Effector memory CD8-positive, alpha-beta T cell (primary cell): ENCODE measurements at regions not wholly inside any gene's neighbourhood (a gene's known extent, or its start where the extent isn't known, plus 50 kb on each side); places are given as distances from the start of the nearest gene placed in this dataset.

Source experiments
- ATAC-seq: fragments of 150-1000 bp; cut with Tn5 transposase; replicated peaks from 2 replicates; pipeline ENCODE4 v1.10.0; 2021; ENCODE audit warnings: mild to moderate bottlenecking, moderate library complexity
- DNase-seq, 3 experiments: peaks; one replicate each; pipeline ENCODE4 v3.0.0; 2021
- H3K27ac Mint-ChIP-seq, 2 donors: one replicate each; pipeline ENCODE4 v1.8.0; 2022; ENCODE audit warnings: mild to moderate bottlenecking in 2 of 2, mixed read lengths in 2 of 2, moderate library complexity in 2 of 2
- H3K27me3 Mint-ChIP-seq, 2 donors: one replicate each; pipeline ENCODE4 v1.8.0; 2022; ENCODE audit warnings: mixed read lengths in 2 of 2
- H3K36me3 Mint-ChIP-seq: one replicate; pipeline ENCODE4 v1.8.0; 2022; ENCODE audit warnings: mild to moderate bottlenecking, moderate library complexity, mixed read lengths; ENCODE audit not compliant: insufficient read depth
- H3K4me1 Mint-ChIP-seq, 2 donors: one replicate each; pipeline ENCODE4 v1.8.0; 2022; ENCODE audit warnings: low read depth in 2 of 2, mixed read lengths in 2 of 2
- H3K4me3 Mint-ChIP-seq, 2 donors: one replicate each; pipeline ENCODE4 v1.8.0; 2022; ENCODE audit warnings: mild to moderate bottlenecking in 2 of 2, mixed read lengths in 2 of 2, moderate library complexity in 2 of 2
- H3K9me3 Mint-ChIP-seq, 2 donors: one replicate each; pipeline ENCODE4 v1.8.0; 2022; ENCODE audit warnings: mixed read lengths in 2 of 2

GRCh38 chr2:146321175-146321574 lies 1523.7 kb upstream of the ACVR2A start:
- ATAC-seq (no peak), DNase-seq (no peak)
- Mint-ChIP-seq H3K4me1 (no peaks in the 10 kb centered on the region), H3K27ac (no peak overlapping the region), H3K4me3 (no peak overlapping the region), H3K36me3 (no peaks in the 10 kb centered on the region), H3K27me3 (no peaks in the 10 kb centered on the region), H3K9me3 (peaks cover 5 to 7% of the 10 kb centered on the region in 2 donors)

- Mint-ChIP-seq H3K36me3 (no peaks in the 10 kb centered on the region), H3K27ac (no peak overlapping the region), H3K27me3 (no peaks in the 10 kb centered on the region), H3K4me3 (no peak overlapping the region), H3K9me3 (peaks cover 5 to 7% of the 10 kb centered on the region in 2 donors), H3K4me1 (no peaks in the 10 kb centered on the region)
- DNase-seq (no peak), ATAC-seq (no peak)
Measured at GRCh38 chr2:146317959-146318358, 1526.9 kb upstream of the ACVR2A start.

- H3K9me3 Mint-ChIP-seq, result no peaks in the 10 kb centered on the region
- H3K36me3 Mint-ChIP-seq, result no peaks in the 10 kb centered on the region
- no peaks in the 10 kb centered on the region for H3K4me1 Mint-ChIP-seq
- H3K27ac Mint-ChIP-seq, result no peak overlapping the region
- no peak for ATAC-seq
- H3K27me3 Mint-ChIP-seq, result no peaks in the 10 kb centered on the region
- no peak for DNase-seq
- H3K4me3 Mint-ChIP-seq, result no peak overlapping the region
Measured at GRCh38 chr2:146312899-146313298, 1531.9 kb upstream of the ACVR2A start.

DNA sequence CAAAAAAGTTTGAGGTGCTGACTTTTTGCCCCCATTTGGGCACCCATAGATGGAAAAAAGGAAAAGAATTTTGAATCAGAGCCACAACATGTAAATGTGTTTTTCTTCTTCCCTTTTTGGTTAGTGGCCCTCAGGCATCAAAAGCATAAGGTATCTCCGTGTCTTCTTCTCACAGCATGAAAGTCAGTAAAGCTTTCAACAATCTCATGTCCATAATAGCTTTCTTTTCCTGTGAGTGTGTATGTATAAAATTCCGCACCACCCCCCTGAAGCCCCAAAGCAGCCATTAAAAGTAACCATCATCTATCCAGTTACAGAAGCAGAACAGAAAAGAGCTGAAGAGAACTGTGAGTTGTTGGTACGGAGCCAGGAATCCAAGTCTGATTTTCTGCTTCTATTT lies 1539.7 kb upstream of the ACVR2A start:
- DNase-seq, result no peak

GRCh38 chr2:146301287-146301686 lies 1543.5 kb upstream of the ACVR2A start:
- ATAC-seq (no peak), DNase-seq (no peak)
- Mint-ChIP-seq H3K36me3 (no peaks in the 10 kb centered on the region), H3K4me3 (no peak overlapping the region), H3K4me1 (no peaks in the 10 kb centered on the region), H3K27ac (no peak overlapping the region), H3K9me3 (peaks cover 7 to 10% of the 10 kb centered on the region in 2 donors), H3K27me3 (no peaks in the 10 kb centered on the region)

More for the DNA sequence above, 1539.7 kb upstream of the ACVR2A start:
- Mint-ChIP-seq H3K36me3 (no peaks in the 10 kb centered on the region), H3K4me1 (no peaks in the 10 kb centered on the region), H3K27ac (no peak overlapping the region), H3K4me3 (no peak overlapping the region), H3K9me3 (peaks cover 4% of the 10 kb centered on the region in 2 donors), H3K27me3 (no peaks in the 10 kb centered on the region)
- no peak for ATAC-seq

DNA sequence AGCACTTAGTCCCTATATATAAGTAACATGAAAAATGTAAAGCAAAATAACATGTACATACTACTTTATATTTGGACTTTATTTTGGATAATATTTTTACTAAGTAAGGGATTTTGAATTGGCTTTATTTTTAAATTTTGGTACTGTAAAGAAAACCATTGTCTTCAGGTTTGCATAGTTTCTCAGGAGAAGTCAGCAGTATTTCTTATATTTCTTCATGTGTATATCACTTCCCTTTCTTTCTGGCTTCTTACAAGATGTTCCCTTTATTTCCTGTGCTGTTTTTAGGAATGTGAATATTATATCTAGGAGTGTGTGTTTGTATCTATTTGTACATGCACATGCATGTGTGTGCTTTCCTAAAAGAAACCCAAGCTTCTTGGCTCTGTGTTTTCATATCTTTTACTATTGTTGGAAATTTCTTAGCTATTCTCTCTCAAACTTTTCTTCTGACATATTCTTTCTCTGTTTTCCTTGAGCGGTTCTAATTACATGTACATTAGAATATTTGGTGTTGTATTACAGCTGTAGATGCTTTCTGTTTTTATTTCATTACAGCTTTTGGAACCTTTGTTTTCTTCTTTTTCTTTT lies 1549.7 kb upstream of the ACVR2A start:
- Mint-ChIP-seq H3K9me3 (peaks cover 4 to 6% of the 10 kb centered on the region in 2 donors), H3K27me3 (no peaks in the 10 kb centered on the region), H3K27ac (no peak overlapping the region), H3K4me1 (no peaks in the 10 kb centered on the region), H3K36me3 (no peaks in the 10 kb centered on the region), H3K4me3 (no peak overlapping the region)
- ATAC-seq, result no peak
- no peak for DNase-seq

GRCh38 chr2:146287281-146287680 lies 1557.5 kb upstream of the ACVR2A start:
- DNase-seq (no peak), ATAC-seq (no peak)
- Mint-ChIP-seq H3K27ac (no peak overlapping the region), H3K4me1 (no peaks in the 10 kb centered on the region), H3K9me3 (peaks cover 6 to 7% of the 10 kb centered on the region in 2 donors), H3K4me3 (no peak overlapping the region), H3K27me3 (no peaks in the 10 kb centered on the region), H3K36me3 (no peaks in the 10 kb centered on the region)

DNA sequence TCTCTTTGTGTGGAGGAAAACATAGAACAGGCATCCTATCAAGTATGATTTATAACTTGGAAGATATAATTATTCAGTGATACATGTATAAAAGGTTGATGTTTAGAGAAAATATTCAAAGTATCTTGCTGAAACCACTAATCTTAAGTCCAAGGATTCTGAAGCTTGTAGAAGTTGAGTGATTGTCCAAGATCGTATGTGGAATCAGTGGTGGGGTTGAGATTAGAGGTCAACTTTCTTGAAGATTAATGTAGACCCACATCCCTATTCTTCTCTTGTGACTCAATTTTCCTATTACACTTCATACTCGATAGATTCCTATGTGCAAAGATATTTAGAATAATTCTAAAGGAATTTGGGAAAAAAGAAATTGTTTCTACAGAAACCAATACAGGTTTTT lies 1565.9 kb upstream of the ACVR2A start:
- Mint-ChIP-seq H3K36me3 (peaks cover 4% of the 10 kb centered on the region), H3K27ac (no peak overlapping the region), H3K27me3 (no peaks in the 10 kb centered on the region), H3K4me3 (no peak overlapping the region), H3K4me1 (no peaks in the 10 kb centered on the region), H3K9me3 (peaks cover 0 to 5% of the 10 kb centered on the region in 2 donors)
- DNase-seq, result no peak
- ATAC-seq, result no peak

DNA sequence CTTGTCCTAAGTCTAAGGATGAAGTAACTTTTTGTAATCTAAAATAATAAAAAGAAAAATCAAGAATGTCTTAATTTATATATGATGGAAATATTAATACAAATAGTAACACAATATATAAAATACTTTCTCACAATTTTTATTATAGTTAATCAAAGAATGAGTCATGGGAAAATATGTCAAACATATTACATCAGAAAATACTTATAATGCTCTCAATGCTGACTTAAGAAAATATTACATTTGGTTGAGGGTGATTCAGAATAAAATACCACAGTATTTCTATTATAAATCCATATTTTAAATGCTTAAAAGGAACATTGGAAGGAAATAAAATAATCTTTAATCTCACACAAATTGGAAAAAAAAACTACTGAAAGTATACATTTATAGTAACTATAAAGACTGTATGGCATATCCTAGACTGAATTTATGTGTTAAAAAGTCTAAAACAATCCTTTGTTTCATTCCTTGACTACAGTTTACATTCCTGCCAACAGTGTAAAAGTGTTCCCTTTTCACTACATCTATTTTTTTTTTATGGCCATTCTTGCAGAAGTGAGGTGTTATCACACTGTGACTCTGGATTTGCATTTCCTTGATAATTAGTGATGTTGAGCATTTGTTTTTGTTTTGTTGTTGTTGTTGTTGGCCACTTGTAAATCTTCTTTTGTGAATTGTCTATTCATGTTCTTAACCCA lies 1573.5 kb upstream of the ACVR2A start:
- Mint-ChIP-seq H3K4me1 (no peaks in the 10 kb centered on the region), H3K4me3 (no peak overlapping the region), H3K9me3 (peaks cover 0 to 6% of the 10 kb centered on the region in 2 donors), H3K27ac (no peak overlapping the region), H3K36me3 (no peaks in the 10 kb centered on the region), H3K27me3 (no peaks in the 10 kb centered on the region)
- no peak for ATAC-seq
- DNase-seq, result no peak

GRCh38 chr2:146270618-146271017 lies 1574.2 kb upstream of the ACVR2A start:
- Mint-ChIP-seq H3K27ac (no peak overlapping the region), H3K36me3 (no peaks in the 10 kb centered on the region), H3K4me1 (no peaks in the 10 kb centered on the region), H3K9me3 (peaks cover 0 to 6% of the 10 kb centered on the region in 2 donors), H3K27me3 (no peaks in the 10 kb centered on the region), H3K4me3 (no peak overlapping the region)
- ATAC-seq, result no peak
- no peak for DNase-seq

DNA sequence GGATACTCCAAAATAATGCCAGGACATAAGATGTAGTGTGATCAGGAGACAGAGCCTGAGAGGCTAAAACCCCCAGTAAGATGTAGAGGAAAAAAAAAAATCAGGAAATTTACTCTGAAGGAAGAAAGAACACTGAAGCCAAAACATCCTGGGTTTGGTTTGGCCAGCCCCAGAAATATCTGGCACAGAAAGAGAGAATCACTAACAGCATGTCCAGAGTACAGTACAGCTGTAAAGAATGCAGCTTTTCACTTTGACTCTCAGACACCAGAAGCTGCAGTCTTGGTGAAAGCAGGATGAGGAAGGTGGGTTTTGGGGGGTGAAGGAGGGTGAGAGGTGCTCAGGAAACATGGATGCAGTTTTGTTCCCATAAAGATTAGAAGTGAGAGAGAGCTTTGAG lies 1577.7 kb upstream of the ACVR2A start:
- Mint-ChIP-seq H3K4me3 (no peak overlapping the region), H3K9me3 (peaks cover 0 to 3% of the 10 kb centered on the region in 2 donors), H3K27me3 (no peaks in the 10 kb centered on the region), H3K27ac (no peak overlapping the region), H3K4me1 (no peaks in the 10 kb centered on the region), H3K36me3 (no peaks in the 10 kb centered on the region)
- ATAC-seq (no peak), DNase-seq (no peak)

- no peaks in the 10 kb centered on the region for H3K36me3 Mint-ChIP-seq
- DNase-seq, result no peak
- no peaks in the 10 kb centered on the region for H3K4me1 Mint-ChIP-seq
- H3K4me3 Mint-ChIP-seq, result no peak overlapping the region
- H3K9me3 Mint-ChIP-seq, result peaks cover 0 to 3% of the 10 kb centered on the region in 2 donors
- ATAC-seq, result no peak
- no peaks in the 10 kb centered on the region for H3K27me3 Mint-ChIP-seq
- H3K27ac Mint-ChIP-seq, result no peak overlapping the region
Measured at GRCh38 chr2:146265656-146266055, 1579.2 kb upstream of the ACVR2A start.

DNA sequence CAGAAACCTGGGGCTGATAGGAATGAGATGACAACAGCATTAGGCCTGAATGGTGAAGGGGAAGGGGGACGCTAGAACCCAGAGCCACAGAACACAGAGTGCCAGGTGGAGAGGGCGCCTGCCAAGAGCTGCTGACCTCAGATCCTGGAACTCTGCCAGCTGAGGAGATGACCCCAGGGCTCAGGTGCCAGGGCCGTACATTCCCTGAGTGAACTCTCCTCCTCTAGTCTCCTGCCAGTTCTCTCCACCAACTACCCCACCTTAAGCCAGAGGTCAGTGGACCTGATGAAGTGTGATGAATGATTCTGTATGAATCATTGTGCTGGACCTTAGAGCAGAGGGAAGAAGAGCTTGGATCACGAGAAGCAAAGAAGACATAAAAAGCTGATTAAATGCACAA lies 1582.2 kb upstream of the ACVR2A start:
- H3K4me1 Mint-ChIP-seq, result no peaks in the 10 kb centered on the region
- no peak for DNase-seq
- no peaks in the 10 kb centered on the region for H3K27me3 Mint-ChIP-seq
- no peaks in the 10 kb centered on the region for H3K36me3 Mint-ChIP-seq
- ATAC-seq, result no peak
- no peak overlapping the region for H3K4me3 Mint-ChIP-seq
- H3K27ac Mint-ChIP-seq, result no peak overlapping the region
- H3K9me3 Mint-ChIP-seq, result peaks cover 0 to 3% of the 10 kb centered on the region in 2 donors

DNA sequence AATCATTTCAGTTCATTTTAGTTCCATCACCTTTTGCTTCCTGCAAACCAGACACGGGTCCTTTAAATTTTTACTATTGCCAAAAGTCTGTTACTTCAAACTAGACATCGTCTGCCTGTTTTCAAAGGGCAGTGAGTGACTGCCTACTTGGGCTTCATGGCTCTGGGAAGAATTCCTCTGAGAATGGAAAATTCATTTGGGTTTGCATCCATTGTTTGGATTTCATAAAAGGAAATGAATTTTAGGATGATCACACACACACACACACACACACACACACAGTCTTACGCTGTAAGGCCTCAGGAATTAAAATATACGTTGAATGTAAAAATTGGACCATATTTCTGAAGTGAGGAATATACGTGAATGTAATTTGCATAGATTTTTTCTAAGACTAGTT lies 1584.3 kb upstream of the ACVR2A start:
- no peak overlapping the region for H3K4me3 Mint-ChIP-seq
- no peak for DNase-seq
- H3K4me1 Mint-ChIP-seq, result no peaks in the 10 kb centered on the region
- H3K36me3 Mint-ChIP-seq, result no peaks in the 10 kb centered on the region
- no peak for ATAC-seq
- no peaks in the 10 kb centered on the region for H3K27me3 Mint-ChIP-seq
- no peaks in the 10 kb centered on the region for H3K9me3 Mint-ChIP-seq
- H3K27ac Mint-ChIP-seq, result no peak overlapping the region
